IPS-NIHi7 (cell line): ENCODE measurements at regions not wholly inside any gene's neighbourhood (a gene's known extent, or its start where the extent isn't known, plus 50 kb on each side); places are given as distances from the start of the nearest gene placed in this dataset.

ENCODE experiments used
- DNase-seq: peaks from one replicate; pipeline ENCODE4 v3.0.0; 2012; ENCODE audit warnings: mixed read lengths; ENCODE audit errors: extremely low spot score

DNA sequence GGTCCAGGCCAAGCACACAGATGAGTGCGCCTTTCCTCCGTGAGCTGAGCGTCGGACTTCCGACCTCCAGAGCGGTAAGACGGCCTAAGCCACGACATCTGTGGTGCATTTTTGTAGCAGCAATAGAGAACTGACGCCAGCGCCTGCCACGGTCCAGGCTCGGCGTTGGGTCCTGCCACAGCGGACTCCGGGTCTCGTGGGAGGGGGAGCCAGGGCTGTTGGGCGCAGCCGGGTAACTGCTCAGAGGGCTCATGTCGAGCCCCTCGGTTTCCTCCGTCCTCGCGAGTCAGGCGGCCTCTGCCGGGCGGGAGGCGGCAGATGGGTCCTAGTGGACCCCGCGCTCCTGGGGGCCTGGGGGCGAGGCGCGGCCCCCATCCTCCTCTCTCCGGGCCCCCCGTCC, 216.1 kb downstream of the QKI start:
- no peak for DNase-seq

DNA sequence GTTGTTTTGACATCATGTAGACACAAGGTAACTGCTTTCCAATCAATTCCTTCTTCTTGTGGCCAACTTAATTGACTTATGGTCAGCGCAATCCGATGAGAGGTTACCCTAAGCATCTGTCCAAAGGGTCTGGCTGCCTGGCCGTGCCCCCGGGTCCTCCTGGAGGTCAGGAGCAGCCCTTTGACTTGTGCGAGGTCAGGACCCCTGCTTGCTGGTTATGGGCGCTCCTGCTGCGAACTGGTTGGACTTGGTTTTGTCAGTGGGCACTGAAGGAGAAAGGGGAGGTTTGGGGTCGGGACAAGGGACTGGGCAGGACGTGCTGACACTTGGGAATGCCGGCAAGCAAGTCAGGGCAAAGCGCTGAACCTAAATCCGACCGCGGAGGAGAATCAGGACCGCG, 215.6 kb downstream of the QKI start:
- DNase-seq = no peak
